IMR-90 (cell line): ENCODE measurements at regions not wholly inside any gene's neighbourhood (a gene's known extent, or its start where the extent isn't known, plus 50 kb on each side); places are given as distances from the start of the nearest gene placed in this dataset.

Experiments used
- NFE2L2 ChIP-seq: fragments of 150-350 bp; IDR thresholded peaks from 2 replicates; pipeline ENCODE4 v1.6.1; 2016; ENCODE audit warnings: low read depth, mild to moderate bottlenecking, low read length
- POLR2A ChIP-seq: IDR thresholded peaks from 2 replicates; pipeline ENCODE4 v1.6.1; 2012; ENCODE audit warnings: mild to moderate bottlenecking, low read depth, low read length
- RAD21 ChIP-seq: IDR thresholded peaks from 2 replicates; pipeline ENCODE4 v1.6.1; 2012; ENCODE audit warnings: low read length, improper control_type of control experiment
- RCOR1 ChIP-seq: IDR thresholded peaks from 2 replicates; pipeline ENCODE4 v1.6.1; 2012; ENCODE audit warnings: mild to moderate bottlenecking, low read length, improper control_type of control experiment; ENCODE audit not compliant: insufficient replicate concordance
- SMC3 ChIP-seq: fragments of 150-350 bp; IDR thresholded peaks from 2 replicates; pipeline ENCODE4 v1.6.1; 2016; ENCODE audit warnings: low read depth, mild to moderate bottlenecking, antibody characterized with exemption, low read length, moderate library complexity
- TF ChIP-seq, protein P1 (sequence below): conservative IDR thresholded peaks from 2 replicates; pipeline ENCODE4 v1.5.1; 2012; ENCODE audit warnings: mild to moderate bottlenecking, low read depth, low read length, improper control_type of control experiment
- TF ChIP-seq, protein P2 (sequence below): fragments of 150-350 bp; IDR thresholded peaks from 2 replicates; pipeline ENCODE4 v1.6.1; 2017; ENCODE audit warnings: mild to moderate bottlenecking, antibody characterized with exemption, low read length, low read depth

DNA sequence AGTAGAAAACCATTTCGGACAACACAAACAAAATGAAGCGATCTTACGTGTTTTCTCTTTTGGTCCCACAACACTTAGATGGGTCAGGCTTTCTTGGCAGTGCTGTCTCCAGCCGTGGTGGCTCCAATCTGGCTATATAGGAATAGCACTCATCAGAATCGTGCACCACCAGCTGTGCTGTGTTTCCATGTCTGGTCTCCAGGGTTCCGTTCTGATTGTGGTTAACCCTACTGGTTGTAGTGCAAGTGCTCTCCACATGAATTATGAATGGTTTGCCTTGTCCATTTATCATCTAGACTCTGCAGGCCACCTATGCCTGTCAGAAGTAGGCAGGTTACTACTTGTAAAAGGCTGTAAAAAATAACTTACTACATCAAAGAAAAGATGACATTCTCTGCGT lies 536.3 kb downstream of the IQCM start:
- TF ChIP-seq, protein P1, sequence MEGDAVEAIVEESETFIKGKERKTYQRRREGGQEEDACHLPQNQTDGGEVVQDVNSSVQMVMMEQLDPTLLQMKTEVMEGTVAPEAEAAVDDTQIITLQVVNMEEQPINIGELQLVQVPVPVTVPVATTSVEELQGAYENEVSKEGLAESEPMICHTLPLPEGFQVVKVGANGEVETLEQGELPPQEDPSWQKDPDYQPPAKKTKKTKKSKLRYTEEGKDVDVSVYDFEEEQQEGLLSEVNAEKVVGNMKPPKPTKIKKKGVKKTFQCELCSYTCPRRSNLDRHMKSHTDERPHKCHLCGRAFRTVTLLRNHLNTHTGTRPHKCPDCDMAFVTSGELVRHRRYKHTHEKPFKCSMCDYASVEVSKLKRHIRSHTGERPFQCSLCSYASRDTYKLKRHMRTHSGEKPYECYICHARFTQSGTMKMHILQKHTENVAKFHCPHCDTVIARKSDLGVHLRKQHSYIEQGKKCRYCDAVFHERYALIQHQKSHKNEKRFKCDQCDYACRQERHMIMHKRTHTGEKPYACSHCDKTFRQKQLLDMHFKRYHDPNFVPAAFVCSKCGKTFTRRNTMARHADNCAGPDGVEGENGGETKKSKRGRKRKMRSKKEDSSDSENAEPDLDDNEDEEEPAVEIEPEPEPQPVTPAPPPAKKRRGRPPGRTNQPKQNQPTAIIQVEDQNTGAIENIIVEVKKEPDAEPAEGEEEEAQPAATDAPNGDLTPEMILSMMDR, result no peak
- TF ChIP-seq SMC3, result no peak
- TF ChIP-seq RAD21, result no peak
- TF ChIP-seq POLR2A, result no peak
- TF ChIP-seq, protein P2, sequence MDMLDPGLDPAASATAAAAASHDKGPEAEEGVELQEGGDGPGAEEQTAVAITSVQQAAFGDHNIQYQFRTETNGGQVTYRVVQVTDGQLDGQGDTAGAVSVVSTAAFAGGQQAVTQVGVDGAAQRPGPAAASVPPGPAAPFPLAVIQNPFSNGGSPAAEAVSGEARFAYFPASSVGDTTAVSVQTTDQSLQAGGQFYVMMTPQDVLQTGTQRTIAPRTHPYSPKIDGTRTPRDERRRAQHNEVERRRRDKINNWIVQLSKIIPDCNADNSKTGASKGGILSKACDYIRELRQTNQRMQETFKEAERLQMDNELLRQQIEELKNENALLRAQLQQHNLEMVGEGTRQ, result no peak
- TF ChIP-seq RCOR1, result no peak
- no peak for TF ChIP-seq NFE2L2
